ENCODE measurements at regions not wholly inside any gene's neighbourhood (a gene's known extent, or its start where the extent isn't known, plus 50 kb on each side); places are given as distances from the start of the nearest gene placed in this dataset.

- TF ChIP-seq TAF1 (IDR thresholded peaks at IDR 0.05; ENCODE audit: borderline replicate concordance, low read depth, low read length) (no peak), POLR2AphosphoS5 (IDR thresholded peaks at IDR 0.05; ENCODE audit: low read depth, low read length) (no peak), POLR2A (IDR thresholded peaks at IDR 0.05; ENCODE audit: low read depth, low read length) (no peak)
These were observed 65.9 kb downstream of the RPL22L1 start for GRCh38 chr3:170804078-170804477.
